Ishikawa (cell line): ENCODE measurements at regions not wholly inside any gene's neighbourhood (a gene's known extent, or its start where the extent isn't known, plus 50 kb on each side); places are given as distances from the start of the nearest gene placed in this dataset.

Source experiments
- EGR1 ChIP-seq: IDR thresholded peaks from 2 replicates; pipeline ENCODE4 v1.6.1; 2012
- MAX ChIP-seq: IDR thresholded peaks from 2 replicates; pipeline ENCODE4 v1.6.1; 2012
- NFIC ChIP-seq: IDR thresholded peaks from 2 replicates; pipeline ENCODE4 v1.6.1; 2012
- REST ChIP-seq: IDR thresholded peaks from 2 replicates; pipeline ENCODE4 v1.6.1; 2012; ENCODE audit warnings: low read depth, mild to moderate bottlenecking
- TAF1 ChIP-seq: IDR thresholded peaks from 2 replicates; pipeline ENCODE4 v1.6.1; 2012; ENCODE audit warnings: low read depth, mild to moderate bottlenecking
- YY1 ChIP-seq: IDR thresholded peaks from 2 replicates; pipeline ENCODE4 v1.6.1; 2012; ENCODE audit warnings: low read depth
- ZBTB7A ChIP-seq: IDR thresholded peaks from 2 replicates; pipeline ENCODE4 v1.6.1; 2012; ENCODE audit warnings: low read depth

DNA sequence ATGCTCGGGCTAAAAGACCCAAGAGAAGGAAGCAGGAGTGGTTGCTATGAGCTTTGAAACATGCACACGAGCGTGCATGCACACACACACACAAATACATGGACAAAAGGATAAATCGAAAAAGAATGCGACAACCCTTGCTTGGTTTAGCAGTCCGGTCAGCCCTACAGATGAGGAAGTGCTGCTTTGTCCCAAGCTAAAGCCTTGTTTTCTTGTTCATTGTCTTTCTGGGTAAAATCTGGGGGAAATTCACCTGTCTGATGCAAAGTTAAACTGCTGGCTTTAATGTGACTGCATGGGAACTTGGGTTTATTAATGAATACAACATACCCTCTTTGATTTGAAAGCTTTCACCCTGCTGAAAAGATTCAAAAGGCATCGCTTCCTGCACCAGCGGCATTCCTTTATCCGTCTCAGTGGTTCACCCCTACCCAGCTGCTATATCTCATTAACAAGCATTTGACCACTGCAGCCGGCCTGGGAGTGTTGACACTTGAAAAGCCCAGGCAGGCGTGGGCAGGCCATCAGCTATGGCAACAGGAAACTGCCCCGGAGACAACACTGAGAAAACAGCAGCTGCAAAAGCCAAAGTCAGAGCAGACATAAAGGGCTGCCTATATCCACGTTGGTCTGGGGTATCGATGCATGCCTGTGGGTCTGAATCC lies 301.7 kb downstream of the NDFIP2 start:
- TF ChIP-seq EGR1 (no peak), ZBTB7A (no peak), REST (no peak), TAF1 (no peak), NFIC (no peak), MAX (no peak), YY1 (no peak)
